Gastroesophageal sphincter (tissue), 3 donors: ENCODE measurements at regions not wholly inside any gene's neighbourhood (a gene's known extent, or its start where the extent isn't known, plus 50 kb on each side); places are given as distances from the start of the nearest gene placed in this dataset.

Source experiments
- CTCF ChIP-seq, 4 experiments: fragments of 200-600 bp in 2 of 4; fragments of 450-650 bp in 2 of 4; sonication (generic) in 1 of 4; IDR thresholded peaks; one replicate each; pipeline ENCODE4 v1.5.1; 2017 to 2019; ENCODE audit warnings: antibody characterized with exemption in 4 of 4, mild to moderate bottlenecking in 2 of 4, moderate library complexity in 2 of 4
- EP300 ChIP-seq: sonication (generic); formaldehyde crosslinking; IDR thresholded peaks from one replicate; pipeline ENCODE4 v1.6.1; 2017; ENCODE audit warnings: antibody characterized with exemption, mild to moderate bottlenecking
- POLR2AphosphoS5 ChIP-seq: sonication (generic); formaldehyde crosslinking; IDR thresholded peaks from one replicate; pipeline ENCODE4 v1.6.1; 2017; ENCODE audit warnings: antibody characterized with exemption

- TF ChIP-seq CTCF (IDR thresholded peaks at IDR 0.05) (no peak), EP300 (no peak), POLR2AphosphoS5 (no peak)
These were observed 334.5 kb upstream of the UMPS start for GRCh38 chr3:124395584-124396338.
